MCF 10A (cell line): ENCODE measurements at regions not wholly inside any gene's neighbourhood (a gene's known extent, or its start where the extent isn't known, plus 50 kb on each side); places are given as distances from the start of the nearest gene placed in this dataset.

Experiments used
- BruUV-seq: library from RNA; stranded (reverse); fragments of 400-500 nt; replicated peaks from 2 replicates; lab custom pipeline; 2021; lab: Mats Ljungman, UMichigan
- CTCF ChIA-PET: fragments of 300-600 bp; sonication (Branson Sonifier 250); formaldehyde crosslinking; extraction: SDS; loops from one replicate; lab custom pipeline; 2021; ENCODE audit warnings: antibody characterized with exemption, inconsistent platforms; lab: Yijun Ruan, JAX
- POLR2A ChIA-PET: fragments of 300-600, 350-650 bp; sonication (Branson Sonifier 250); formaldehyde crosslinking; extraction: SDS; loops from one replicate; lab custom pipeline; 2020; ENCODE audit warnings: antibody characterized with exemption, inconsistent platforms; lab: Yijun Ruan, JAX
- DNase-seq: peaks from one replicate; pipeline ENCODE4 v3.0.0-alpha.2; 2018; ENCODE audit not compliant: unreplicated experiment
- H3K27ac Mint-ChIP-seq: one replicate; pipeline ENCODE4 v1.8.0; 2022; ENCODE audit warnings: mild to moderate bottlenecking, low read depth, mixed read lengths; ENCODE audit not compliant: unreplicated experiment
- H3K27me3 Mint-ChIP-seq: one replicate; pipeline ENCODE4 v1.8.0; 2022; ENCODE audit warnings: mixed read lengths; ENCODE audit not compliant: insufficient read depth, unreplicated experiment
- H3K36me3 Mint-ChIP-seq: one replicate; pipeline ENCODE4 v1.8.0; 2022; ENCODE audit warnings: mild to moderate bottlenecking, moderate library complexity, mixed read lengths; ENCODE audit not compliant: insufficient read depth, unreplicated experiment
- H3K4me1 Mint-ChIP-seq: one replicate; pipeline ENCODE4 v1.8.0; 2022; ENCODE audit warnings: mixed read lengths; ENCODE audit not compliant: insufficient read depth, unreplicated experiment
- H3K4me3 Mint-ChIP-seq: one replicate; pipeline ENCODE4 v1.8.0; 2022; ENCODE audit warnings: mild to moderate bottlenecking, moderate library complexity, mixed read lengths; ENCODE audit not compliant: unreplicated experiment
- H3K9me3 Mint-ChIP-seq: one replicate; pipeline ENCODE4 v1.8.0; 2022; ENCODE audit warnings: mixed read lengths; ENCODE audit not compliant: unreplicated experiment
- CTCF ChIP-seq: fragments of 200-600 bp; IDR thresholded peaks from one replicate; pipeline ENCODE4 v1.8.0; 2022; ENCODE audit warnings: antibody characterized with exemption, mild to moderate bottlenecking; ENCODE audit not compliant: unreplicated experiment
- intact Hi-C: fragments of 100-400 bp; cut with micrococcal nuclease; formaldehyde crosslinking; loops from 2 replicates; pipeline ENCODE4 v1.14.1; 2022

- ChIA-PET POLR2A (no interaction called here), CTCF (interaction anchor here (0.5 to 1.6 kb wide), 2 partner anchors 57 to 298 kb away, joined by 4 read pairs; no protein-coding TSS in a partner anchor)
- no peak overlapping the region for H3K27ac Mint-ChIP-seq
- no peak for DNase-seq
- no peaks in the 10 kb centered on the region for H3K36me3 Mint-ChIP-seq
- H3K27me3 Mint-ChIP-seq = no peaks in the 10 kb centered on the region
- H3K4me1 Mint-ChIP-seq = peaks cover 24% of the 10 kb centered on the region
- intact Hi-C loops = no loop called here
- no peak overlapping the region for H3K4me3 Mint-ChIP-seq
- no peak for TF ChIP-seq CTCF
- H3K9me3 Mint-ChIP-seq = no peaks in the 10 kb centered on the region
- no TSS peak for BruUV-seq
These were observed 262.7 kb upstream of the TCF21 start for GRCh38 chr6:133626096-133626666.

- POLR2A ChIA-PET = no interaction called here
- no peaks in the 10 kb centered on the region for H3K9me3 Mint-ChIP-seq
- no TSS peak for BruUV-seq
- intact Hi-C loops = no loop called here
- DNase-seq = no peak
- no peak overlapping the region for H3K4me3 Mint-ChIP-seq
- peaks cover 16% of the 10 kb centered on the region for H3K4me1 Mint-ChIP-seq
- CTCF ChIA-PET = interaction anchor here (0.6 kb wide), 1 partner anchor 232 kb away, joined by 3 read pairs; no protein-coding TSS in a partner anchor
- no peak overlapping the region for H3K27ac Mint-ChIP-seq
- no peaks in the 10 kb centered on the region for H3K36me3 Mint-ChIP-seq
- TF ChIP-seq CTCF = no peak
- H3K27me3 Mint-ChIP-seq = no peaks in the 10 kb centered on the region
These were observed 258.9 kb upstream of the TCF21 start for GRCh38 chr6:133629970-133630369.

GRCh38 chr6:133630651-133631050 lies 258.3 kb upstream of the TCF21 start:
- H3K4me3 Mint-ChIP-seq = no peak overlapping the region
- ChIA-PET CTCF (no interaction called here), POLR2A (no interaction called here)
- peaks cover 22% of the 10 kb centered on the region for H3K4me1 Mint-ChIP-seq
- intact Hi-C loops = no loop called here
- H3K27ac Mint-ChIP-seq = no peak overlapping the region
- peaks cover 3% of the 10 kb centered on the region for H3K9me3 Mint-ChIP-seq
- H3K27me3 Mint-ChIP-seq = no peaks in the 10 kb centered on the region
- BruUV-seq = no TSS peak
- no peak for TF ChIP-seq CTCF
- DNase-seq = no peak
- no peaks in the 10 kb centered on the region for H3K36me3 Mint-ChIP-seq

- POLR2A ChIA-PET = interaction anchor here (1.9 kb wide), 1 partner anchor 9 kb away, joined by 9 read pairs; no protein-coding TSS in a partner anchor
- no TSS peak for BruUV-seq
- DNase-seq = peak; percentile 48
- Mint-ChIP-seq H3K4me1 (peaks cover 24% of the 10 kb centered on the region), H3K27ac (no peak overlapping the region), H3K36me3 (no peaks in the 10 kb centered on the region), H3K9me3 (peaks cover 5% of the 10 kb centered on the region), H3K4me3 (no peak overlapping the region), H3K27me3 (no peaks in the 10 kb centered on the region)
- no peak for TF ChIP-seq CTCF
- CTCF ChIA-PET = interaction anchor here (0.7 to 1.6 kb wide), 4 partner anchors 9 to 293 kb away, joined by 3 to 5 read pairs (median 3); no protein-coding TSS in a partner anchor
- intact Hi-C loops = no loop called here
These were observed 257.5 kb upstream of the TCF21 start for GRCh38 chr6:133631421-133631820.
